ENCODE measurements at regions not wholly inside any gene's neighbourhood (a gene's known extent, or its start where the extent isn't known, plus 50 kb on each side); places are given as distances from the start of the nearest gene placed in this dataset.

- TF ChIP-seq CTCF (IDR thresholded peaks at IDR 0.05; ENCODE audit: borderline replicate concordance, extremely low read depth, low read length, poor library complexity, severe bottlenecking) (no peak), EZH2 (IDR thresholded peaks at IDR 0.05; ENCODE audit: borderline replicate concordance, low read depth, low read length, severe bottlenecking) (no peak)
Observed at GRCh38 chr14:46519121-46519520, 132.5 kb downstream of the RPL10L start.
